ENCODE measurements at regions not wholly inside any gene's neighbourhood (a gene's known extent, or its start where the extent isn't known, plus 50 kb on each side); places are given as distances from the start of the nearest gene placed in this dataset.

DNA sequence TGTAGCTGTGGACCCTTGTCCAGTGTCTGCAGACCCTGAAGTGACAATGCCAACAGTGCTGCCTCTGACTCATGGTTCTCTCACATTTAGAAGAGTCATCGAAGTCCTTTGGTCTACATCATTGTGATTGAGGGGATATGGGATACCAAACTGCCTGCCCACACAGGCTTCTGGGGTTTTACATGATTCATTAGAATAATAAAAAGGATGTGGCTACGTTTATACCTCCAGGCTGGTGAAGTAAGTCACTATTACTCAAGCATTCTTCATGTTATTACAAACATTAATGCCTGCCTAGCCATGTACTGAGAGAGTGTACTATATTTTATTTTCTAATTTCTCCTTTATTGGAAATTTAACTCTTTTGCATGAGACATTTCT, 365.7 kb downstream of the SPATA31D1 start:
- no peaks in the 10 kb centered on the region for H3K36me3 ChIP-seq (ENCODE audit: control insufficient read depth, insufficient read depth, low read length)
- no peaks in the 10 kb centered on the region for H3K27me3 ChIP-seq (ENCODE audit: control insufficient read depth, insufficient read depth, low read length)
- no peak overlapping the region for H3K9ac ChIP-seq (ENCODE audit: low read length)
- H3K27ac ChIP-seq (ENCODE audit: low read depth, low read length) = no peak overlapping the region
- no peak overlapping the region for H3K4me3 ChIP-seq (ENCODE audit: low read length)
- no peaks in the 10 kb centered on the region for H3K4me1 ChIP-seq (ENCODE audit: control insufficient read depth, insufficient read depth, low read length)

DNA sequence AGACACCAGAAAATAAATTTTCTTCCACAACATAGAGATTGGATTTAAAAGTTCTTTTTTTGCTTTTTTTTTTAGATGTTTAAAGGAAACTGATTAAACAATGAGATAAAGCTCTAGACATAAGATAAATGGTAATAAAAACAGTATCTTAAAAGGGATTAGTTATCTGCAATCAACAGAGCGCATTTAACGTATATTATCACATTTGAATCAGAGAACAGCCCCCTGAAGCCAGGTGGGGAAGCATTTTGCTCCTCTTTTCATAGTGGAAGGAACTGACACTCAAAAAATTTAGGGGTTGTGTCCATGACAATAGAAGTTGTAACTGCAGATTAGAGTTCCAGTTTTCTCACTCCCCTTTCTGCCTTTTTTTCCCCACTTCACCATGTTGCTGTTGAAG, 367.6 kb downstream of the SPATA31D1 start:
- Histone ChIP-seq H3K27me3 (ENCODE audit: control insufficient read depth, insufficient read depth, low read length) (no peaks in the 10 kb centered on the region), H3K27ac (ENCODE audit: low read depth, low read length) (no peak overlapping the region), H3K36me3 (ENCODE audit: control insufficient read depth, insufficient read depth, low read length) (no peaks in the 10 kb centered on the region), H3K4me3 (ENCODE audit: low read length) (no peak overlapping the region), H3K4me1 (ENCODE audit: control insufficient read depth, insufficient read depth, low read length) (no peaks in the 10 kb centered on the region), H3K9ac (ENCODE audit: low read length) (no peak overlapping the region)

DNA sequence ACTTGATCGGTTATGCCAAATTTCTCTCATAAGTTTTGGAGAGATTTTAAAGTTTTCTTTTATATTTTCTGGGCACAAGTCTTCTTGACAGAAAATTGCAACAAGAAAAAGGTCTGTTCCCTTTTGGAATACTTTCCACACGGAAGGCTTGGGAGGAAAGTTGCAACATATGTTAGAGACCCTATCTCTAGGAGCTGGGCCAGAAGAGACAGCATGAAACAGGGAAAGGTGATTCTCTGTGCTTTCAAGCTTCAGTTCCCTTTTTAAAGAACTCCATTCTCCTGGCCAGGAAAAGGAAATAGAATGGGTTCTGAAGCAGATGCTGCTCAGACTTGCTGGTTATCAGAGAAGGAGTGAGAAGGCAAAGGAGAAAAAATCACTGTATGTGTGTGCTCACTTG, 368.3 kb downstream of the SPATA31D1 start:
- no peak overlapping the region for H3K4me3 ChIP-seq (ENCODE audit: low read length)
- no peaks in the 10 kb centered on the region for H3K36me3 ChIP-seq (ENCODE audit: control insufficient read depth, insufficient read depth, low read length)
- H3K27ac ChIP-seq (ENCODE audit: low read depth, low read length) = no peak overlapping the region
- H3K9ac ChIP-seq (ENCODE audit: low read length) = no peak overlapping the region
- no peaks in the 10 kb centered on the region for H3K27me3 ChIP-seq (ENCODE audit: control insufficient read depth, insufficient read depth, low read length)
- H3K4me1 ChIP-seq (ENCODE audit: control insufficient read depth, insufficient read depth, low read length) = no peaks in the 10 kb centered on the region

DNA sequence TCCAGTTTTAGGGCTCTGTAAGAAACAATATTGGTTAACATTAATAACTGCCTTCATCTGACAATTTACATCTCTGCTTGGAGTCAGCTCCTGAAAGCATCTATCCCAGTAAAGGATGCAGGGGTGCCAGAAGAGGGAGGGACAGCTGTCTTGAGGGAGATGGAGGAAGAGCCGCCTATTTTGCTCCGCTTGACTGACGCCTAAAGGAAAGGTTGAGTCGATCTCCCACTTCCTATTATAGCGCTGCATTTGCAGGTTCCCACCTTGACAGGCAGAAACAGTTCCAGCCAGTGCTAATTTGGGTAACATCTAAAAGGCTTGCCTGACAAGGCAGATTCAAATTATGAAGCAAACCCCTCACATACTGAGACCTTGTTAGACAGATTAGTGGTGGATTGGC, 374.6 kb downstream of the SPATA31D1 start:
- no peak overlapping the region for H3K9ac ChIP-seq (ENCODE audit: low read length)
- H3K27ac ChIP-seq (ENCODE audit: low read depth, low read length) = no peak overlapping the region
- H3K36me3 ChIP-seq (ENCODE audit: control insufficient read depth, insufficient read depth, low read length) = no peaks in the 10 kb centered on the region
- H3K27me3 ChIP-seq (ENCODE audit: control insufficient read depth, insufficient read depth, low read length) = no peaks in the 10 kb centered on the region
- no peaks in the 10 kb centered on the region for H3K4me1 ChIP-seq (ENCODE audit: control insufficient read depth, insufficient read depth, low read length)
- no peak overlapping the region for H3K4me3 ChIP-seq (ENCODE audit: low read length)

DNA sequence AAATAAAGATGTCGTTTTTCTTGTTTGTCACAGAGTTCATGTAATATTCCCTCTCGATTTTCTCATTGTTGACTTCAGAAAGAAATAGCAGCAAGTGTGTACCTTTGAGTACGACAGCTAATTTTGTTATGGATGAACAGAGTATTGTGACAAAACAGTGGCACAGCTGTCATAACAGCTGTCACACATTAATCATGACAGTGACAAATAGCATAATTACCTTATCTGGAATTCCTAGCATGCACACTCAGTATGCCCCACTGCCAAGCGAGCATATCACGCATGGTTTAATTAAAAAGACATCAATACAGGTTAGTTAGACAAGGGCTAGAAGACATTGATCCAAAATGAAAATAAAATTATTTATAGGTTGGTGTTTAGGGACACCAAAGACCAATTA, 375.1 kb downstream of the SPATA31D1 start:
- Histone ChIP-seq H3K9ac (ENCODE audit: low read length) (no peak overlapping the region), H3K4me1 (ENCODE audit: control insufficient read depth, insufficient read depth, low read length) (no peaks in the 10 kb centered on the region), H3K36me3 (ENCODE audit: control insufficient read depth, insufficient read depth, low read length) (no peaks in the 10 kb centered on the region), H3K4me3 (ENCODE audit: low read length) (no peak overlapping the region), H3K27me3 (ENCODE audit: control insufficient read depth, insufficient read depth, low read length) (no peaks in the 10 kb centered on the region), H3K27ac (ENCODE audit: low read depth, low read length) (no peak overlapping the region)

DNA sequence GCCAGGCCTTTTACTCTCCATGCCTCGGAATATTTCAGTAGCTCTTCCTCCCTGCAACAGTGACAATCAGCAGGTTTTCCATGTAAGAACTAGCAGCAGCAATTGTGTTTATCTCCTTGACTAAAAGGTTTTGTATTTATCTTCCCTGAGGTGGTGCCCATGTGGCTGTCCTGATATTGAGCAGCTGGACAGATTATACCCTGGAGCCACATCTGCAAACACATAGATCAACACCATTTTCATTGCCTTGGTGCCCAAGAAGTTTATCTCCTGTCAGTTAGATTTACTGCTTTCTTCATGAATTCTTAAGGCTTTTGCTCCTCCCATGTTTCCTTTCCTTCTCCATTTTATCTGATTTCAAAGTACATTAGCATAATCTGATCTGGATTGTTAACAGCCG, 378.4 kb downstream of the SPATA31D1 start:
- Histone ChIP-seq H3K36me3 (ENCODE audit: control insufficient read depth, insufficient read depth, low read length) (no peaks in the 10 kb centered on the region), H3K9ac (ENCODE audit: low read length) (no peak overlapping the region), H3K4me1 (ENCODE audit: control insufficient read depth, insufficient read depth, low read length) (no peaks in the 10 kb centered on the region), H3K27ac (ENCODE audit: low read depth, low read length) (no peak overlapping the region), H3K4me3 (ENCODE audit: low read length) (no peak overlapping the region), H3K27me3 (ENCODE audit: control insufficient read depth, insufficient read depth, low read length) (no peaks in the 10 kb centered on the region)

DNA sequence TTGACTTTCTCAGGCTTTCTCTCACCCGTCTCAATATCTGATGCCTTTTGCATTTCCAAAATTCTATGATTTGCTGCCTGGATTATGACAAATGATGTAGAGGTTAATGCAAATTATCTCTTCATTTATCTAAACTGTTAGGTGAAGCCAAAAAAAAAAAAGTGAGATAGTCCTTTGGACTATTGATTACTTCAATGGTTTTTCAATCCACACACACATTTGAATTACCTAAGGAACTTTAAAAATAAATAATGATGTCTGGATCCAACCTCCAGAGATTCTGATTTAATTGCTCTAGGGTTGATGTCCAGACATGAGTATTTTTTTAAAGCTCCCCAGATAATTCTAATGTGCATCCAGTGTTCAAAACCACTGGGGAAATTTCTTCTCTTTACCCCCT, 379.4 kb downstream of the SPATA31D1 start:
- H3K27me3 ChIP-seq (ENCODE audit: control insufficient read depth, insufficient read depth, low read length) = no peaks in the 10 kb centered on the region
- H3K9ac ChIP-seq (ENCODE audit: low read length) = no peak overlapping the region
- H3K4me1 ChIP-seq (ENCODE audit: control insufficient read depth, insufficient read depth, low read length) = no peaks in the 10 kb centered on the region
- H3K36me3 ChIP-seq (ENCODE audit: control insufficient read depth, insufficient read depth, low read length) = no peaks in the 10 kb centered on the region
- no peak overlapping the region for H3K4me3 ChIP-seq (ENCODE audit: low read length)
- H3K27ac ChIP-seq (ENCODE audit: low read depth, low read length) = no peak overlapping the region

DNA sequence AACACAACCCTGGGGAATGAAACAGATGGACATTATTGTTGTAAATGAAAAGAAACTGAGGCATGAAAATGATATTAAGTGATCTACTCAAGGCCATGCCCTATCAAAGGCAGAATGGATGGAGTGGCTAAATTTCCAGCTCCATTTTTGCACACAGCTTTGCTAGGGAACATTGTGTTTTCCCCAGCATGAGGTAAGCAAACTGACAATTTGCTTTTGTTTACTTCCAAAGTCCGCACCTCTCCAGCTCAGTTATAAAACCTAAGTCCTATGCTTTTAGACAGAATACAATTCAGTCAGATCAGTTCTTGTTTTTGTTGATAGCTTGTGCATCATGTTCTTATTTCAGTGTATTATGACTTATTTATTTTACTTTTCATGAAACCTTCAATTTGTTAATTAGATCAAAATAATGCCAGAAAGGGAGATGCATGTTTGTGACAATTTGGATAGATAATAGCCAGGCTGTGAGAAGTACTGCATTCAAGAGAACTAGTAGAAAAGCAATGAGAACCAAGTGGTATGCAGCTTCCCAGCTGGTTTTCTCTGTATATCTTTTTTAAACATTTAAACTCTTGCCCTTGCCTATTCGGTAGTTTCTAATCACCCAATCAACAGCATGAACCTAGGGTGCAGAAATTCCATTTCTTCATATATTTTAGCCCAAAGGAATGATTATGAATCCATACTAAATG, 380.8 kb downstream of the SPATA31D1 start:
- no peak overlapping the region for H3K27ac ChIP-seq (ENCODE audit: low read depth, low read length)
- H3K27me3 ChIP-seq (ENCODE audit: control insufficient read depth, insufficient read depth, low read length) = no peaks in the 10 kb centered on the region
- no peak overlapping the region for H3K9ac ChIP-seq (ENCODE audit: low read length)
- no peaks in the 10 kb centered on the region for H3K36me3 ChIP-seq (ENCODE audit: control insufficient read depth, insufficient read depth, low read length)
- H3K4me1 ChIP-seq (ENCODE audit: control insufficient read depth, insufficient read depth, low read length) = no peaks in the 10 kb centered on the region
- no peak overlapping the region for H3K4me3 ChIP-seq (ENCODE audit: low read length)

DNA sequence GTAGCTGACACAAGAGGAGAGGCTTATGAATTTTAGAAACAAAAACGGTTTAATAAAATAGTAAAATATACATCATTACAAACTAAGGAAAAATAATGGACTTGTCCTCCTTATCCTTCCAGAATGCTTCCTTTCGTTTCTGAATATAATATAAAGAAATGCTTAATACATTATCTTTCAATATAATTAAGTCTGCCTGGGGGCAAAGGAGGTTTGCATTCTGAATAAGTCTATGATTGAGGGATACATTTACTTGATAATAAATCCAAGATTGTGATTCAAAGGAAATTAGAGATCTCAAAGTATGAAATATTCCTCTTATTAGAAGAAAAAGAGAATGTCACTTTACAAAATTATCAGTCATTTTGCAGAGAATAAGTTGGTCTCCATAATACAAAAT, 386.5 kb downstream of the SPATA31D1 start:
- no peak overlapping the region for H3K27ac ChIP-seq (ENCODE audit: low read depth, low read length)
- no peaks in the 10 kb centered on the region for H3K27me3 ChIP-seq (ENCODE audit: control insufficient read depth, insufficient read depth, low read length)
- no peak overlapping the region for H3K4me3 ChIP-seq (ENCODE audit: low read length)
- H3K4me1 ChIP-seq (ENCODE audit: control insufficient read depth, insufficient read depth, low read length) = no peaks in the 10 kb centered on the region
- H3K9ac ChIP-seq (ENCODE audit: low read length) = no peak overlapping the region
- no peaks in the 10 kb centered on the region for H3K36me3 ChIP-seq (ENCODE audit: control insufficient read depth, insufficient read depth, low read length)

DNA sequence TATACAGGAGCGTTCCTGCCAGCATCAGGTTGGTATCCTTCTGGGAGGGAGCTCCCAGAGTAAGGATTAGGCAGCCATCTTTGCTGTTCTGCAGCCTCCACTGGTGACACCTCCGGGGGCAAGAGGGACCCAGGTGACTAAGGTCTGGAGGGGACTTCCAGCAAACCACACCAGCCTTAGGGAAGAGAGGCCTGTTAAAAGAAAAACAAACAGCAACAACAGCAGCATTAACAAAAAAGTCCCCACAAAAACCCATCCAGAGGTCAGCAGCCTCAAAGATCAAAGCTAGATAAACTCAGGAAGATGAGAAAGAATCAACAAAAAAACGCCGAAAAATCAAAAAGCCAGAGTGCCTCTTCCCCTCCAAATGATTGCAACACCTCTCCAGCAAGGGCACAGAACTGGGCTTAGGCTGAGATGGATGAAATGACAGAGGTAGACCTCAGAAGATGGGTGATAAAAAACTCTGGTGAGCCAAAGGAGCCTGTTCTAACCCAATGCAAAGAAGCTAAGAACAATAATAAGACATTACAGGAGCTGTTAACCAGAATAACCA, 388.2 kb downstream of the SPATA31D1 start:
- Histone ChIP-seq H3K36me3 (ENCODE audit: control insufficient read depth, insufficient read depth, low read length) (no peaks in the 10 kb centered on the region), H3K9ac (ENCODE audit: low read length) (no peak overlapping the region), H3K27me3 (ENCODE audit: control insufficient read depth, insufficient read depth, low read length) (no peaks in the 10 kb centered on the region), H3K4me3 (ENCODE audit: low read length) (no peak overlapping the region), H3K27ac (ENCODE audit: low read depth, low read length) (no peak overlapping the region), H3K4me1 (ENCODE audit: control insufficient read depth, insufficient read depth, low read length) (no peaks in the 10 kb centered on the region)

DNA sequence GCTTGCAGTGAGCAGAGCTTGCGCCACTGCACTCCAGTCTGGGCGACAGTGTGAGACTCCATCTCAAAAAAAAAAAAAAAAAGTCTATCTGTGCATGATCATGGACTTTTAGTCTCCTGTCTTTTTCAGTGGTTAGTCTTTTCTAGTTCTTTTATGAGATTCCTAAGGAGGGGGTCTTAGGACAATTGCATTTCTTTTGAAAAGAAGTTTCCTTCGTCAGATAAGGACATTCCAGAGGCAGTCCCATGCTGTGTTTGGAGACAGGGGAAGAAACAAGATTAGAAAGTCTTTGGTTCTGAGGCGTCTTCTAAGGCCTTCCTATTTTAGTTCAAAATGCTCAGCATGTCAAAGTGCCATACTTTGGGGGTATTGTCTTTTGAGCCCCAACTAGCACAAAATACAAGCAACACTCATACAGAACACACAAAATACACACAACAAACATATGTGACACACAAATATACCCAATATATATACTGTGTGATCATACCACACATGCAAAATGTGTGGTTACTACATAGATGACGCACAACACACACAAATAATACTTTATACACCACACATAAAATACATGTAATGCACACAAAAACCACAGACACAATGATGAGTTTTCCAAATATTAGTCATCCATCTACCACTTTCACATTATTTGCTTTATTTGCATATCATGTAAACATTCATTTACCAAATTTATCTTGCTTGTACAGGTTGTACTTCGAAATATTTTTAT, 394.5 kb downstream of the SPATA31D1 start:
- Histone ChIP-seq H3K36me3 (ENCODE audit: control insufficient read depth, insufficient read depth, low read length) (no peaks in the 10 kb centered on the region), H3K9ac (ENCODE audit: low read length) (no peak overlapping the region), H3K27ac (ENCODE audit: low read depth, low read length) (no peak overlapping the region), H3K27me3 (ENCODE audit: control insufficient read depth, insufficient read depth, low read length) (no peaks in the 10 kb centered on the region), H3K4me1 (ENCODE audit: control insufficient read depth, insufficient read depth, low read length) (no peaks in the 10 kb centered on the region), H3K4me3 (ENCODE audit: low read length) (no peak overlapping the region)

DNA sequence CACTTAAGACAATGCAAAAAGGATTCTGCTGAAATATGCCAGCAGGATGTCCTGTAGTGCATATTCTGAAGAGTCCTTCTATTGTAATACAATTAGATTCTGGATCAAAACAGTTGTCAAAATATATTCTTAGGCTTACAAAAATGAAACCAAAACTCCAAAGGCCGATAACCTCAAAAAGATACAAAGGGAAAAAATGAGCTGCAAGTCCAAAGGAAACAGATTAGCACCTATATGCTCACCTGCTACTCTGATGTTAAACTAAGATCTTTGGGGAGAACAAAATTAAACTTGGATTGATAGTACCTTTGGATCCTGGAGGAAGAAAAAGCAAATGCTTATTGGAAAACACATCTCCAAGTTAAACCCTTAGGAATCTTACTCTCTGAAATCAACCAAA, 397.1 kb downstream of the SPATA31D1 start:
- Histone ChIP-seq H3K27ac (ENCODE audit: low read depth, low read length) (no peak overlapping the region), H3K27me3 (ENCODE audit: control insufficient read depth, insufficient read depth, low read length) (no peaks in the 10 kb centered on the region), H3K9ac (ENCODE audit: low read length) (no peak overlapping the region), H3K36me3 (ENCODE audit: control insufficient read depth, insufficient read depth, low read length) (no peaks in the 10 kb centered on the region), H3K4me1 (ENCODE audit: control insufficient read depth, insufficient read depth, low read length) (no peaks in the 10 kb centered on the region), H3K4me3 (ENCODE audit: low read length) (no peak overlapping the region)

DNA sequence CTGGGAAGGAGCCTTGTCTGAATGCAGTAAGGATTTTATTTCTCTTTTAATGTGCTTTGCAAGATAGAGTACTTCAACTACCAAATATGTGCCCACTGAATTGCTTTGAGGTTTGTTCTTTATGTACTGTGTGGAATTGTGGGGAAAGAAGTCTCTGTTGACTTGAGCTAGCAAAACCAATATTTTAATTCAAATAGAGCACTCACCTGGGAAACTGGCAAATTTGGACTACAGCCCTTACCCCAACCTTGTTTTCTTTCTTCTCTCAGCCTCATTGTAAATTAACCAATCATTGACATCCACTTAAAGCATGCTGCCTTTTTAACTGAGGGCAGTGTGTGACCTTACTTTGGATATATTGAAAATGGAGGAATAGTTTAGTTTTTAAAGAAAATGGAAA, 409.0 kb downstream of the SPATA31D1 start:
- no peaks in the 10 kb centered on the region for H3K36me3 ChIP-seq (ENCODE audit: control insufficient read depth, insufficient read depth, low read length)
- H3K27ac ChIP-seq (ENCODE audit: low read depth, low read length) = no peak overlapping the region
- no peak overlapping the region for H3K9ac ChIP-seq (ENCODE audit: low read length)
- H3K4me3 ChIP-seq (ENCODE audit: low read length) = no peak overlapping the region
- H3K4me1 ChIP-seq (ENCODE audit: control insufficient read depth, insufficient read depth, low read length) = no peaks in the 10 kb centered on the region
- no peaks in the 10 kb centered on the region for H3K27me3 ChIP-seq (ENCODE audit: control insufficient read depth, insufficient read depth, low read length)

Measured in rectal smooth muscle tissue (tissue), 1 donor.